Panc1 (cell line): ENCODE measurements at regions not wholly inside any gene's neighbourhood (a gene's known extent, or its start where the extent isn't known, plus 50 kb on each side); places are given as distances from the start of the nearest gene placed in this dataset.

Experiments
- ATAC-seq: fragments of 200-7000 bp; cut with Tn5 transposase; 2 replicates; pipeline ENCODE4 v1.9.1; 2020; ENCODE audit warnings: mild to moderate bottlenecking, moderate library complexity
- BruUV-seq: library from RNA; stranded (reverse); fragments of 400-500 nt; replicated peaks from 2 replicates; lab custom pipeline; 2021; lab: Mats Ljungman, UMichigan
- CTCF ChIA-PET: fragments of 300-600 bp; sonication (Branson Sonifier 250); formaldehyde crosslinking; loops from one replicate; lab custom pipeline; 2022; ENCODE audit warnings: antibody characterized with exemption; lab: Charles Lee
- POLR2A ChIA-PET: fragments of 300-600 bp; sonication (Branson Sonifier 250); formaldehyde crosslinking; loops from one replicate; lab custom pipeline; 2022; ENCODE audit warnings: antibody characterized with exemption; lab: Charles Lee
- DNase-seq: peaks from one replicate; pipeline ENCODE4 v3.0.0-alpha.2; 2010; ENCODE audit warnings: low read depth, low spot score
- H3K27ac ChIP-seq: 2 replicates; pipeline ENCODE4 v1.5.1; 2011; ENCODE audit warnings: mild to moderate bottlenecking, low read length, inconsistent platforms
- H3K27me3 ChIP-seq: fragments of 200-500 bp; sonication (Bioruptor generic); 2 replicates; pipeline ENCODE4 v1.6.0; 2014; ENCODE audit warnings: low read length, inconsistent platforms; ENCODE audit not compliant: control insufficient read depth, insufficient read depth
- H3K36me3 ChIP-seq: fragments of 200-500 bp; sonication (Bioruptor generic); 2 replicates; pipeline ENCODE4 v1.5.1; 2014; ENCODE audit warnings: inconsistent platforms, mild to moderate bottlenecking, low read length, moderate library complexity; ENCODE audit not compliant: control insufficient read depth, insufficient read depth
- H3K4me1 ChIP-seq: 2 replicates; pipeline ENCODE4 v1.5.1; 2011; ENCODE audit warnings: inconsistent platforms, mild to moderate bottlenecking, low read length, moderate library complexity; ENCODE audit not compliant: control insufficient read depth, insufficient read depth
- H3K4me3 ChIP-seq, 2 experiments: 2 replicates each; pipeline ENCODE4 v1.5.1; 2011 to 2012; ENCODE audit warnings: low read depth in 2 of 2, low read length in 2 of 2, mild to moderate bottlenecking in 2 of 2, inconsistent platforms in 1 of 2, moderate library complexity in 1 of 2
- H3K9me3 ChIP-seq: fragments of 200-500 bp; sonication (Bioruptor generic); 2 replicates; pipeline ENCODE4 v1.5.1; 2014; ENCODE audit warnings: low read depth, mild to moderate bottlenecking, inconsistent platforms, low read length, moderate library complexity; ENCODE audit not compliant: control insufficient read depth, insufficient read depth
- POLR2AphosphoS5 ChIP-seq: IDR thresholded peaks from 2 replicates; pipeline ENCODE4 v1.6.1; 2012; ENCODE audit warnings: mild to moderate bottlenecking, low read depth, low read length, moderate library complexity
- SIN3A ChIP-seq: IDR thresholded peaks from 2 replicates; pipeline ENCODE4 v1.6.1; 2012; ENCODE audit warnings: low read depth, mild to moderate bottlenecking, low read length, moderate library complexity, borderline replicate concordance; ENCODE audit not compliant: insufficient read depth
- TCF7L2 ChIP-seq: IDR thresholded peaks from 2 replicates; pipeline ENCODE4 v1.6.1; 2011; ENCODE audit warnings: mild to moderate bottlenecking, low read depth, low read length, inconsistent platforms
- in situ Hi-C: cut with HindIII; loops from 2 replicates; pipeline ENCODE4 v1.10.0; 2016; ENCODE audit warnings: low sequenced_read_pairs, low pct_unique_long_range_greater_than_20kb
- intact Hi-C: fragments of 100-400 bp; cut with micrococcal nuclease; formaldehyde crosslinking; loops from one replicate; pipeline ENCODE4 v1.10.0; 2022; ENCODE audit not compliant: unreplicated experiment
- TF ChIP-seq, protein P1 (sequence below), 2 experiments: IDR thresholded peaks; 2 replicates each; pipeline ENCODE4 v1.6.1; 2011 to 2012; ENCODE audit warnings: low read depth in 2 of 2, control low read depth in 1 of 2, low read length in 1 of 2, mild to moderate bottlenecking in 1 of 2, moderate library complexity in 1 of 2; ENCODE audit not compliant: insufficient read depth in 1 of 2
- TF ChIP-seq, protein P2 (sequence below): fragments of 450-650 bp; IDR thresholded peaks from 2 replicates; pipeline ENCODE4 v1.5.1; 2017; ENCODE audit warnings: mild to moderate bottlenecking

GRCh38 chr13:90016688-90017087, 1330.8 kb upstream of the MIR17HG start:
- Histone ChIP-seq H3K27me3 (no peaks in the 10 kb centered on the region), H3K27ac (no peak overlapping the region), H3K36me3 (no peaks in the 10 kb centered on the region), H3K4me3 (no peak overlapping the region), H3K4me1 (no peaks in the 10 kb centered on the region), H3K9me3 (no peaks in the 10 kb centered on the region)
- TF ChIP-seq, protein P1, sequence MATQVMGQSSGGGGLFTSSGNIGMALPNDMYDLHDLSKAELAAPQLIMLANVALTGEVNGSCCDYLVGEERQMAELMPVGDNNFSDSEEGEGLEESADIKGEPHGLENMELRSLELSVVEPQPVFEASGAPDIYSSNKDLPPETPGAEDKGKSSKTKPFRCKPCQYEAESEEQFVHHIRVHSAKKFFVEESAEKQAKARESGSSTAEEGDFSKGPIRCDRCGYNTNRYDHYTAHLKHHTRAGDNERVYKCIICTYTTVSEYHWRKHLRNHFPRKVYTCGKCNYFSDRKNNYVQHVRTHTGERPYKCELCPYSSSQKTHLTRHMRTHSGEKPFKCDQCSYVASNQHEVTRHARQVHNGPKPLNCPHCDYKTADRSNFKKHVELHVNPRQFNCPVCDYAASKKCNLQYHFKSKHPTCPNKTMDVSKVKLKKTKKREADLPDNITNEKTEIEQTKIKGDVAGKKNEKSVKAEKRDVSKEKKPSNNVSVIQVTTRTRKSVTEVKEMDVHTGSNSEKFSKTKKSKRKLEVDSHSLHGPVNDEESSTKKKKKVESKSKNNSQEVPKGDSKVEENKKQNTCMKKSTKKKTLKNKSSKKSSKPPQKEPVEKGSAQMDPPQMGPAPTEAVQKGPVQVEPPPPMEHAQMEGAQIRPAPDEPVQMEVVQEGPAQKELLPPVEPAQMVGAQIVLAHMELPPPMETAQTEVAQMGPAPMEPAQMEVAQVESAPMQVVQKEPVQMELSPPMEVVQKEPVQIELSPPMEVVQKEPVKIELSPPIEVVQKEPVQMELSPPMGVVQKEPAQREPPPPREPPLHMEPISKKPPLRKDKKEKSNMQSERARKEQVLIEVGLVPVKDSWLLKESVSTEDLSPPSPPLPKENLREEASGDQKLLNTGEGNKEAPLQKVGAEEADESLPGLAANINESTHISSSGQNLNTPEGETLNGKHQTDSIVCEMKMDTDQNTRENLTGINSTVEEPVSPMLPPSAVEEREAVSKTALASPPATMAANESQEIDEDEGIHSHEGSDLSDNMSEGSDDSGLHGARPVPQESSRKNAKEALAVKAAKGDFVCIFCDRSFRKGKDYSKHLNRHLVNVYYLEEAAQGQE (IDR thresholded peaks at IDR 0.05; ENCODE audit: insufficient read depth in 1 of 2, low read depth in 2 of 2, low read length in 1 of 2): no peak
- TF ChIP-seq, protein P2, sequence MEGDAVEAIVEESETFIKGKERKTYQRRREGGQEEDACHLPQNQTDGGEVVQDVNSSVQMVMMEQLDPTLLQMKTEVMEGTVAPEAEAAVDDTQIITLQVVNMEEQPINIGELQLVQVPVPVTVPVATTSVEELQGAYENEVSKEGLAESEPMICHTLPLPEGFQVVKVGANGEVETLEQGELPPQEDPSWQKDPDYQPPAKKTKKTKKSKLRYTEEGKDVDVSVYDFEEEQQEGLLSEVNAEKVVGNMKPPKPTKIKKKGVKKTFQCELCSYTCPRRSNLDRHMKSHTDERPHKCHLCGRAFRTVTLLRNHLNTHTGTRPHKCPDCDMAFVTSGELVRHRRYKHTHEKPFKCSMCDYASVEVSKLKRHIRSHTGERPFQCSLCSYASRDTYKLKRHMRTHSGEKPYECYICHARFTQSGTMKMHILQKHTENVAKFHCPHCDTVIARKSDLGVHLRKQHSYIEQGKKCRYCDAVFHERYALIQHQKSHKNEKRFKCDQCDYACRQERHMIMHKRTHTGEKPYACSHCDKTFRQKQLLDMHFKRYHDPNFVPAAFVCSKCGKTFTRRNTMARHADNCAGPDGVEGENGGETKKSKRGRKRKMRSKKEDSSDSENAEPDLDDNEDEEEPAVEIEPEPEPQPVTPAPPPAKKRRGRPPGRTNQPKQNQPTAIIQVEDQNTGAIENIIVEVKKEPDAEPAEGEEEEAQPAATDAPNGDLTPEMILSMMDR: no peak
- no peak for TF ChIP-seq TCF7L2
- no peak for TF ChIP-seq POLR2AphosphoS5
- no peak for TF ChIP-seq SIN3A
- intact Hi-C loops (no loop called here), in situ Hi-C loops (no loop called here)
- ATAC-seq: no peak
- POLR2A ChIA-PET: no interaction called here
- DNase-seq: no peak
- no TSS peak for BruUV-seq
- CTCF ChIA-PET: no interaction called here

DNA sequence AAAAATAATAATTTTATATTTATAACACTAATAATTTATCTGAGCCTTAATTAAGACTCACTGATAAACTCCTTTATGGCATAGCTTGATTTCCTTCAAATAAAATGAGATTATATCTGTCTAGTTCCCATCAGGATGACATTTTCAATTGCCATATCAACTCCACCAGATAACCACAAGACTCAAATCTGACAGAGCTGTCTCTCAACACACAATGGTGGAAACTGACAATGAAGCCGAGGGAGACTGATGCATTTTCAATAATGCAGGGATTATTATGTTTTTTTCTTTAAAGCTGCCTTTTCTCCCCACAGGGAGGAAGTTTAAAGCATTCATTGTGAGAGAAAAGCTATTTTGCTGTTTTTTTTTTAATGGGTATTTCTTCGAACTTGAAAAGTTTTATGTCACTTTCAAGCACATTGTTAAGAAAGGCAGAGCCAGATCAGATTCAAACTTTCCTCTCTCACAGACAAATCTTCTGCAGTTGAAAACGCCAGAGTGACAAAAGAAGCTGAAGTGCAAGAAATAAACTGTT, 1326.9 kb upstream of the MIR17HG start:
- Histone ChIP-seq H3K27me3 (no peaks in the 10 kb centered on the region), H3K4me3 (no peak overlapping the region), H3K36me3 (no peaks in the 10 kb centered on the region), H3K27ac (no peak overlapping the region), H3K4me1 (no peaks in the 10 kb centered on the region), H3K9me3 (no peaks in the 10 kb centered on the region)
- TF ChIP-seq, protein P2: no peak
- no peak for TF ChIP-seq POLR2AphosphoS5
- no peak for TF ChIP-seq SIN3A
- no peak for TF ChIP-seq TCF7L2
- TF ChIP-seq, protein P1 (IDR thresholded peaks at IDR 0.05; ENCODE audit: insufficient read depth in 1 of 2, low read depth in 2 of 2, low read length in 1 of 2): no peak
- in situ Hi-C loops (no loop called here), intact Hi-C loops (no loop called here)
- CTCF ChIA-PET: no interaction called here
- POLR2A ChIA-PET: no interaction called here
- ATAC-seq (no peak), DNase-seq (no peak)
- no TSS peak for BruUV-seq
